Upper lobe of left lung (tissue), 6 donors: ENCODE measurements at regions not wholly inside any gene's neighbourhood (a gene's known extent, or its start where the extent isn't known, plus 50 kb on each side); places are given as distances from the start of the nearest gene placed in this dataset.

Source experiments
- ATAC-seq, 2 donors: fragments of 200-7000 bp; cut with Tn5 transposase; one replicate each; pipeline ENCODE4 v1.9.1; 2022; ENCODE audit warnings: mild to moderate bottlenecking in 2 of 2, moderate library complexity in 2 of 2; ENCODE audit not compliant: low FRiP score in 2 of 2
- DNase-seq, 2 donors: peaks; one replicate each; pipeline ENCODE4 v3.0.0-alpha.2; 2019 to 2020
- H3K27ac ChIP-seq, 4 donors: fragments of 200-600 bp; sonication (generic); one replicate each; pipeline ENCODE4 v1.5.1; 2016 to 2019
- H3K27me3 ChIP-seq, 4 donors: fragments of 200-600 bp; sonication (generic); one replicate each; pipeline ENCODE4 v1.5.1; 2017 to 2019
- H3K36me3 ChIP-seq, 4 donors: fragments of 200-600 bp; sonication (generic); one replicate each; pipeline ENCODE4 v1.5.1; 2016 to 2019
- H3K4me1 ChIP-seq, 4 donors: fragments of 200-600 bp; sonication (generic); one replicate each; pipeline ENCODE4 v1.5.1; 2018 to 2019
- H3K4me3 ChIP-seq, 4 donors: fragments of 200-600 bp; sonication (generic); one replicate each; pipeline ENCODE4 v1.5.1; 2017 to 2019; ENCODE audit warnings: mild to moderate bottlenecking in 2 of 4, moderate library complexity in 1 of 4
- H3K9me3 ChIP-seq, 4 donors: fragments of 200-600 bp; sonication (generic); one replicate each; pipeline ENCODE4 v1.5.1; 2018 to 2019
- CTCF ChIP-seq, 6 experiments: fragments of 450-650 bp in 4 of 6; fragments of 200-600 bp in 2 of 6; sonication (generic) in 2 of 6; IDR thresholded peaks; one replicate each; pipeline ENCODE4 v1.5.1; 2016 to 2019; ENCODE audit warnings: antibody characterized with exemption in 6 of 6
- EP300 ChIP-seq, 4 donors: sonication (generic); formaldehyde crosslinking; IDR thresholded peaks; one replicate each; pipeline ENCODE4 v1.5.1; 2017; ENCODE audit warnings: antibody characterized with exemption in 4 of 4, control low read depth in 2 of 4
- POLR2A ChIP-seq, 4 donors: fragments of 450-650 bp; IDR thresholded peaks; one replicate each; pipeline ENCODE4 v1.5.1; 2016 to 2017; ENCODE audit warnings: antibody characterized with exemption in 4 of 4, mild to moderate bottlenecking in 2 of 4
- POLR2AphosphoS5 ChIP-seq, 2 donors: sonication (generic); formaldehyde crosslinking; IDR thresholded peaks; one replicate each; pipeline ENCODE4 v1.5.1; 2017; ENCODE audit warnings: antibody characterized with exemption in 2 of 2
- WGBS, 2 donors: methylation state at CpG; one replicate each; pipeline ENCODE4 v1.1.5; 2017 to 2018; 5-methylcytosine and 5-hydroxymethylcytosine counted together
- donor health status: DM: no; HTN: no; CAD: no; lungs with moderate emphysema.
- donor health status: DM: no; HTN: yes; CAD: no; lungs with severe emphysema.

- WGBS, 2 donors = 91 to 94% methylated on average over 5 of the region's 5 CpGs
- H3K36me3 ChIP-seq = no peaks in the 10 kb centered on the region
- TF ChIP-seq POLR2AphosphoS5 (IDR thresholded peaks at IDR 0.05) (no peak), CTCF (IDR thresholded peaks at IDR 0.05) (no peak)
Measured at GRCh38 chr1:67991546-67991945, 58.9 kb downstream of the DIRAS3 start.

GRCh38 chr1:67988066-67988465, 62.4 kb downstream of the DIRAS3 start:
- no peaks in the 10 kb centered on the region for H3K27me3 ChIP-seq
- no peaks in the 10 kb centered on the region for H3K36me3 ChIP-seq
- WGBS, 2 donors = 76 to 82% methylated on average over 5 of the region's 5 CpGs
- DNase-seq = no peak
- ATAC-seq = no peak
- H3K9me3 ChIP-seq = no peaks in the 10 kb centered on the region
- no peak overlapping the region for H3K27ac ChIP-seq
- no peak overlapping the region for H3K4me3 ChIP-seq
- no peaks in the 10 kb centered on the region for H3K4me1 ChIP-seq
- TF ChIP-seq EP300 (IDR thresholded peaks at IDR 0.05) (no peak), POLR2AphosphoS5 (IDR thresholded peaks at IDR 0.05) (no peak), CTCF (IDR thresholded peaks at IDR 0.05) (no peak), POLR2A (IDR thresholded peaks at IDR 0.05) (no peak)

More at GRCh38 chr1:67991546-67991945, 58.9 kb downstream of the DIRAS3 start:
- DNase-seq (no peak), ATAC-seq (no peak)
- H3K4me1 ChIP-seq = no peaks in the 10 kb centered on the region
- H3K27me3 ChIP-seq = no peaks in the 10 kb centered on the region
- no peak overlapping the region for H3K4me3 ChIP-seq
- H3K9me3 ChIP-seq = peaks cover 0 to 13% (median 5%) of the 10 kb centered on the region in 4 donors
- no peak overlapping the region for H3K27ac ChIP-seq

DNA sequence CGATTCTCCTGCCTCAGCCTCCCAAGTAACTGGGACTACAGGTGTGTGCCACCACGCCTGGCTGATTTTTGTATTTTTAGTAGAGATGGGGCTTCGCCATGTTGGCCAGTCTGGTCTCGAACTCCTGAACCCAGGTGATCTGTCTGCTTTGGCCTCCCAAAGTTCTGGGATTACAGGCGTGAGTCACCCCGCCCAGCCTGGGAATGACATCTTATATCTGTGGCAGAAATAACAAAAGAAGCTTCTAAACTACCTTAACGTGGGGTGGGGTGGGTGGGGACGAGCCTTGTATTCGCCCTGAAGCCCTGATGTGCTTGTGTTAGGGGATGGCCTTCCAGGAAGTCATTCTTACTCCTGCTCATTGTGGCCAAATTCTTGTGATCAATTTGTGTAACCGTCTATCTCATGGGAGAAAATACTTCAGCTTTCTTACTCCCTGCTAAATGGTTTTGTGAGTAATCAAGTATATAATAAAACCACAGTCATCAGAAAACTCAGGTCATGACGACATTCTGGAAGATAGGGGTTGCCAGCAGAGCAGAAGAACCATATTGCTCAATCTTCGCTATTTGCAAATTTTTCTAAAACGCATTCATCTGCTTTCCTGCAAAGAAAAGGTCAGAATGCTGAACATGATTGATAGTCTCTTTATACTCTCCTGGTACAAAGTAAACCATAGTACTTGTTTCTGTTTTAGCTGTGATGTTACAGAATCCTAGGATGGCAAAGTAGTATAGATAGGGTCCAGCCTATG, 63.2 kb downstream of the DIRAS3 start:
- Histone ChIP-seq H3K4me3 (no peak overlapping the region), H3K4me1 (no peaks in the 10 kb centered on the region), H3K27me3 (no peaks in the 10 kb centered on the region), H3K27ac (no peak overlapping the region), H3K9me3 (no peaks in the 10 kb centered on the region), H3K36me3 (no peaks in the 10 kb centered on the region)
- WGBS, 2 donors = 75 to 78% methylated on average over 11 to 13 of the region's 13 CpGs
- ATAC-seq = peak in 1 of 2 donors; percentile 85
- TF ChIP-seq EP300 (IDR thresholded peaks at IDR 0.05) (no peak), CTCF (IDR thresholded peaks at IDR 0.05) (no peak), POLR2A (IDR thresholded peaks at IDR 0.05) (no peak), POLR2AphosphoS5 (IDR thresholded peaks at IDR 0.05) (no peak)
- no peak for DNase-seq

- Histone ChIP-seq H3K27me3 (no peaks in the 10 kb centered on the region), H3K4me1 (no peaks in the 10 kb centered on the region), H3K4me3 (no peak overlapping the region), H3K36me3 (no peaks in the 10 kb centered on the region), H3K27ac (no peak overlapping the region), H3K9me3 (no peaks in the 10 kb centered on the region)
- DNase-seq (no peak), ATAC-seq (no peak)
- WGBS, 2 donors = 100% methylated on average over 1 of the region's 1 CpG
- no peak for TF ChIP-seq POLR2A (IDR thresholded peaks at IDR 0.05)
- TF ChIP-seq EP300 (IDR thresholded peaks at IDR 0.05) = no peak
- no peak for TF ChIP-seq CTCF (IDR thresholded peaks at IDR 0.05)
- no peak for TF ChIP-seq POLR2AphosphoS5 (IDR thresholded peaks at IDR 0.05)
Measured at GRCh38 chr1:67983867-67984266, 66.6 kb downstream of the DIRAS3 start.

DNA sequence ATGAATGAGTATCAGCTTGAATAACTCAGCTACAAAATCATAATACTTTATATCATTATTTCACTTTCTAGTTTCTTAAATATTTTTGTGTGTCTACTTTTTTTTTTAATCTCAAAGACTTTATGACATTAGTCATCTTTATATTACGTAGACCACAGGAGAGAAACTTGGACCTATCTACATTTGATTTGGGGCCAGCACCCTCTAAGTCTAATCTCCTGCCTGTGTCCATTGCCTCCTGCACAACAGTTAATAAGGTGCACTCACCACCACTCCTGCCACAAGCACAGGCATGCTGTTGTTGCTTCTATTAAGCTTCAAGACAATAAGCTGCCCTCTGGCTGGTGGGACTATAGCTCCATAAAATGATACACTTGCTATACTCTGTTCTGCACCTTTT, 70.4 kb downstream of the DIRAS3 start:
- no peak for TF ChIP-seq POLR2AphosphoS5 (IDR thresholded peaks at IDR 0.05)
- no peak for DNase-seq
- no peaks in the 10 kb centered on the region for H3K9me3 ChIP-seq
- H3K36me3 ChIP-seq = no peaks in the 10 kb centered on the region
- no peaks in the 10 kb centered on the region for H3K4me1 ChIP-seq
- ATAC-seq = no peak
- 70 to 72% methylated on average over 1 of the region's 1 CpG for WGBS, 2 donors
- no peaks in the 10 kb centered on the region for H3K27me3 ChIP-seq
- H3K4me3 ChIP-seq = no peak overlapping the region
- no peak overlapping the region for H3K27ac ChIP-seq
